SK-N-SH (cell line): ENCODE measurements at regions not wholly inside any gene's neighbourhood (a gene's known extent, or its start where the extent isn't known, plus 50 kb on each side); places are given as distances from the start of the nearest gene placed in this dataset.

Experiments used
- CTCF ChIA-PET: fragments of 300-600, 350-600 bp; formaldehyde crosslinking; extraction: SDS; loops from one replicate; lab custom pipeline; 2021; lab: Yijun Ruan, JAX
- POLR2A ChIA-PET: fragments of 350-600 bp; sonication (Branson Sonifier 250); formaldehyde crosslinking; extraction: SDS; loops from one replicate; lab custom pipeline; 2020; ENCODE audit warnings: antibody characterized with exemption, inconsistent platforms; lab: Yijun Ruan, JAX
- DNase-seq: peaks from one replicate; pipeline ENCODE4 v3.0.0; 2012
- H2AFZ ChIP-seq: fragments of 200-600 bp; sonication (generic); 2 replicates; pipeline ENCODE4 v1.8.1; 2016; ENCODE audit warnings: antibody characterized with exemption, mild to moderate bottlenecking, low read depth
- H3F3A ChIP-seq: fragments of 200-600 bp; sonication (generic); replicated peaks from 2 replicates; pipeline ENCODE3; 2016; ENCODE audit warnings: antibody characterized with exemption, mild to moderate bottlenecking; ENCODE audit not compliant: insufficient read depth
- H3K27ac ChIP-seq, 2 experiments: fragments of 200-500 bp in 1 of 2; fragments of 200-600 bp in 1 of 2; sonication (Bioruptor generic) in 1 of 2; sonication (generic), shearing (Covaris generic) in 1 of 2; 2 replicates each; pipeline versions ENCODE4 v1.5.1 to v1.6.1; 2014 to 2016; ENCODE audit warnings: low read depth in 2 of 2, inconsistent platforms in 1 of 2, low read length in 1 of 2, mild to moderate bottlenecking in 1 of 2, mixed read lengths in 1 of 2
- H3K27me3 ChIP-seq: fragments of 200-600 bp; sonication (generic), shearing (Covaris generic); 2 replicates; pipeline ENCODE4 v1.6.1; 2016; ENCODE audit warnings: mixed run types; ENCODE audit not compliant: insufficient read depth
- H3K36me3 ChIP-seq, 2 experiments: fragments of 200-500 bp in 1 of 2; fragments of 200-600 bp in 1 of 2; sonication (Bioruptor generic) in 1 of 2; sonication (generic) in 1 of 2; replicated peaks in 1 of 2; 2 replicates each; pipeline versions ENCODE3 to v1.5.1; 2014 to 2016; ENCODE audit warnings: low read length in 1 of 2, mild to moderate bottlenecking in 1 of 2; ENCODE audit not compliant: insufficient read depth in 2 of 2, control insufficient read depth in 1 of 2
- H3K4me1 ChIP-seq, 2 experiments: fragments of 200-500 bp in 1 of 2; fragments of 200-600 bp in 1 of 2; sonication (Bioruptor generic) in 1 of 2; sonication (generic), shearing (Covaris generic) in 1 of 2; 2 replicates each; pipeline versions ENCODE4 v1.5.1 to v1.6.1; 2014 to 2016; ENCODE audit warnings: low read depth in 1 of 2, low read length in 1 of 2, mixed run types in 1 of 2; ENCODE audit not compliant: insufficient read depth in 2 of 2, control insufficient read depth in 1 of 2
- H3K4me2 ChIP-seq: fragments of 200-600 bp; sonication (generic), shearing (Covaris generic); 2 replicates; pipeline ENCODE4 v1.6.1; 2017; ENCODE audit warnings: mixed run types
- H3K4me3 ChIP-seq, 2 experiments: fragments of 200-500 bp in 1 of 2; fragments of 200-600 bp in 1 of 2; sonication (Bioruptor generic) in 1 of 2; sonication (generic), shearing (Covaris generic) in 1 of 2; 2 replicates each; pipeline versions ENCODE4 v1.5.1 to v1.8.1; 2014 to 2016; ENCODE audit warnings: low read depth in 2 of 2, inconsistent platforms in 1 of 2, low read length in 1 of 2, mild to moderate bottlenecking in 1 of 2, mixed read lengths in 1 of 2, moderate library complexity in 1 of 2
- H3K79me2 ChIP-seq: fragments of 200-600 bp; sonication (generic); 2 replicates; pipeline ENCODE4 v1.8.1; 2017; ENCODE audit warnings: mild to moderate bottlenecking; ENCODE audit not compliant: insufficient read depth
- H3K9ac ChIP-seq: fragments of 200-600 bp; sonication (generic); 2 replicates; pipeline ENCODE4 v1.6.1; 2017; ENCODE audit warnings: mixed run types
- H3K9me2 ChIP-seq: fragments of 200-600 bp; sonication (generic); 2 replicates; pipeline ENCODE4 v1.6.1; 2017; ENCODE audit warnings: mixed run types
- H3K9me3 ChIP-seq: fragments of 200-600 bp; sonication (generic); 2 replicates; pipeline ENCODE4 v1.6.1; 2017; ENCODE audit warnings: mixed run types, mild to moderate bottlenecking, moderate library complexity
- H4K20me1 ChIP-seq: fragments of 200-600 bp; sonication (generic); 2 replicates; pipeline ENCODE4 v1.6.1; 2017; ENCODE audit warnings: mild to moderate bottlenecking, mixed run types; ENCODE audit not compliant: insufficient read depth
- EZH2phosphoT487 ChIP-seq: fragments of 200-600 bp; sonication (generic); IDR thresholded peaks from 2 replicates; pipeline ENCODE4 v1.6.1; 2017; ENCODE audit warnings: low read depth, mixed run types, mild to moderate bottlenecking, antibody characterized with exemption, moderate library complexity, borderline replicate concordance
- FOSL2 ChIP-seq: IDR thresholded peaks from 2 replicates; pipeline ENCODE4 v1.4.0; 2012; ENCODE audit warnings: low read depth, mild to moderate bottlenecking, moderate library complexity, borderline replicate concordance
- GABPA ChIP-seq: IDR thresholded peaks from 2 replicates; pipeline ENCODE4 v1.4.0; 2012; ENCODE audit warnings: low read depth, mild to moderate bottlenecking
- GATA2 ChIP-seq: sonication (generic); formaldehyde crosslinking; IDR thresholded peaks from 2 replicates; pipeline ENCODE4 v1.5.0; 2020; ENCODE audit warnings: mild to moderate bottlenecking, missing genetic modification reagents
- JUND ChIP-seq: IDR thresholded peaks from 2 replicates; pipeline ENCODE4 v1.4.0; 2012
- MAX ChIP-seq: IDR thresholded peaks from 2 replicates; pipeline ENCODE4 v1.4.0; 2012; ENCODE audit warnings: low read depth
- MEF2A ChIP-seq: IDR thresholded peaks from 2 replicates; pipeline ENCODE4 v1.4.0; 2012; ENCODE audit warnings: low read depth, borderline replicate concordance
- NFIC ChIP-seq: IDR thresholded peaks from 2 replicates; pipeline ENCODE4 v1.4.0; 2012; ENCODE audit warnings: borderline replicate concordance
- RAD21 ChIP-seq: IDR thresholded peaks from 2 replicates; pipeline ENCODE4 v1.6.1; 2012; ENCODE audit warnings: mild to moderate bottlenecking, low read length
- REST ChIP-seq: IDR thresholded peaks from 2 replicates; pipeline ENCODE4 v1.6.1; 2012; ENCODE audit warnings: mild to moderate bottlenecking, low read depth, low read length, moderate library complexity
- RFX5 ChIP-seq: IDR thresholded peaks from 2 replicates; pipeline ENCODE4 v1.6.1; 2012; ENCODE audit warnings: mild to moderate bottlenecking, improper control_type of control experiment, low read length
- RXRA ChIP-seq: IDR thresholded peaks from 2 replicates; pipeline ENCODE4 v1.4.0; 2012; ENCODE audit warnings: low read depth, mild to moderate bottlenecking, borderline replicate concordance
- SIN3A ChIP-seq: IDR thresholded peaks from 2 replicates; pipeline ENCODE4 v1.6.1; 2012; ENCODE audit warnings: low read depth, mild to moderate bottlenecking, low read length, moderate library complexity, borderline replicate concordance
- TCF12 ChIP-seq: IDR thresholded peaks from 2 replicates; pipeline ENCODE4 v1.4.0; 2012
- TEAD4 ChIP-seq: IDR thresholded peaks from 2 replicates; pipeline ENCODE4 v1.4.0; 2012; ENCODE audit warnings: mild to moderate bottlenecking, borderline replicate concordance; ENCODE audit not compliant: insufficient read depth
- YY1 ChIP-seq: IDR thresholded peaks from 2 replicates; pipeline ENCODE4 v1.4.0; 2012; ENCODE audit warnings: low read depth, mild to moderate bottlenecking
- WGBS: methylation state at CpG from one replicate; pipeline ENCODE4 v1.1.6; 2017; ENCODE audit warnings: low lambda C conversion rate; 5-methylcytosine and 5-hydroxymethylcytosine counted together
- TF ChIP-seq, protein P1 (sequence below): fragments of 150-350 bp; IDR thresholded peaks from 2 replicates; pipeline ENCODE4 v1.6.1; 2017; ENCODE audit warnings: antibody characterized with exemption, low read length, low read depth, borderline replicate concordance

GRCh38 chr22:47374901-47375575 lies 612.6 kb downstream of the TBC1D22A start:
- H3K36me3 ChIP-seq, result no peaks in the 10 kb centered on the region
- POLR2A ChIA-PET, result no interaction called here
- no peaks in the 10 kb centered on the region for H4K20me1 ChIP-seq
- H2AFZ ChIP-seq, result no peak overlapping the region
- no peak for TF ChIP-seq TCF12
- no peak for TF ChIP-seq GABPA
- TF ChIP-seq EZH2phosphoT487, result no peak
- no peak for TF ChIP-seq TEAD4
- TF ChIP-seq REST, result no peak
- TF ChIP-seq RXRA, result no peak
- TF ChIP-seq SIN3A, result no peak
- TF ChIP-seq GATA2 (CRISPR knock-in tag), result no peak
- TF ChIP-seq FOSL2, result no peak
- no peak for TF ChIP-seq MEF2A
- TF ChIP-seq NFIC, result no peak
- TF ChIP-seq RFX5, result no peak
- TF ChIP-seq JUND, result no peak
- no peak for TF ChIP-seq MAX
- no peak for TF ChIP-seq YY1
- TF ChIP-seq, protein P1, sequence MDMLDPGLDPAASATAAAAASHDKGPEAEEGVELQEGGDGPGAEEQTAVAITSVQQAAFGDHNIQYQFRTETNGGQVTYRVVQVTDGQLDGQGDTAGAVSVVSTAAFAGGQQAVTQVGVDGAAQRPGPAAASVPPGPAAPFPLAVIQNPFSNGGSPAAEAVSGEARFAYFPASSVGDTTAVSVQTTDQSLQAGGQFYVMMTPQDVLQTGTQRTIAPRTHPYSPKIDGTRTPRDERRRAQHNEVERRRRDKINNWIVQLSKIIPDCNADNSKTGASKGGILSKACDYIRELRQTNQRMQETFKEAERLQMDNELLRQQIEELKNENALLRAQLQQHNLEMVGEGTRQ, result no peak
- no peak for TF ChIP-seq RAD21
- peaks cover 0 to 2% of the 10 kb centered on the region in 2 experiments; a peak in 1 of 4 replicates for H3K4me1 ChIP-seq
- peaks cover 6% of the 10 kb centered on the region; the same call in 1 of the 2 replicates for H3K27me3 ChIP-seq
- H3K79me2 ChIP-seq, result no peaks in the 10 kb centered on the region
- H3K9me2 ChIP-seq, result no peaks in the 10 kb centered on the region
- 20% methylated on average over 1 of the region's 18 CpGs for WGBS
- CTCF ChIA-PET, result interaction anchor here (0.9 kb wide), 1 partner anchor 571 kb away, joined by 3 read pairs; no protein-coding TSS in a partner anchor
- no peaks in the 10 kb centered on the region for H3K9me3 ChIP-seq
- H3K27ac ChIP-seq, result no peak overlapping the region
- H3F3A ChIP-seq, result no peaks in the 10 kb centered on the region
- DNase-seq, result no peak
- no peak overlapping the region for H3K4me3 ChIP-seq
- H3K4me2 ChIP-seq, result no peak overlapping the region
- H3K9ac ChIP-seq, result no peak overlapping the region
